ENCODE measurements at regions not wholly inside any gene's neighbourhood (a gene's known extent, or its start where the extent isn't known, plus 50 kb on each side); places are given as distances from the start of the nearest gene placed in this dataset.

DNA sequence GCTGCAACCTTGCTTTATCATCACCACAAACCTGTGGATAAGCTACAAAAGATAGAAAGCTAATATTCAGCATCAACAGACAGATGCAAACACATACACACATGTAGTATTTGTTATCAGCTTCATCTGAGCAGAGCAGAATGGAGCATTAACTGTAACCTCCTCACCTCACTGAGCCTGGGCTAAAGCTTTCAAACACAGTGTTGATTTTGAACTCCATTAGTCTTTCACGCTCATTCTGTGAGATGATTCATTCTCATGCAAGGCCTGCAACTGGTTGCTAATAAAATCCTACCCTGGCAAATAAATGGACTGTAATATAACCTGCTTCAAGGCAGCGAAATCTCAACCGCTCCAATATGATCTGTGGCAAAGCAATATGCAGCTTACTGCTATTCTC is 1360.6 kb upstream of the ACO1 start:
- H2BK5ac ChIP-seq (ENCODE audit: low read depth, low read length, poor library complexity, severe bottlenecking) = no peak overlapping the region
- H3K4me1 ChIP-seq (ENCODE audit: control insufficient read depth, insufficient read depth, low read length) = no peaks in the 10 kb centered on the region
- ATAC-seq (ENCODE audit: low read depth) (no peak), DNase-seq (no peak)
- H3K4me2 ChIP-seq (ENCODE audit: low read depth, low read length) = no peak overlapping the region
- no peak overlapping the region for H2AFZ ChIP-seq (replicated peaks; ENCODE audit: low read length, poor library complexity)
- ChIA-PET POLR2A (ENCODE audit: unreplicated experiment) (no interaction called here), CTCF (no interaction called here)
- H4K20me1 ChIP-seq (ENCODE audit: insufficient read depth, low read length) = no peaks in the 10 kb centered on the region
- no peak overlapping the region for H3K18ac ChIP-seq (ENCODE audit: low read depth, low read length)
- no peak overlapping the region for H4K91ac ChIP-seq (ENCODE audit: insufficient read depth, low read depth, low read length)
- 20% methylated on average over 1 of the region's 3 CpGs; no CpG with 5 or more reads in 1 of the 2 experiments for WGBS, 2 experiments (ENCODE audit: extremely low coverage in 2 of 2, insufficient read length in 1 of 2)
- no peak overlapping the region for H3K9ac ChIP-seq (ENCODE audit: low read depth, low read length)
- no peak overlapping the region for H4K5ac ChIP-seq (ENCODE audit: low read depth, low read length)
- no peak overlapping the region for H3K4me3 ChIP-seq (ENCODE audit: insufficient read depth, low read depth, low read length)
- H3K9me1 ChIP-seq (ENCODE audit: insufficient read depth, low read length) = no peaks in the 10 kb centered on the region
- dilution Hi-C loops (cut with HindIII; ENCODE audit: low sequenced_read_pairs, unreplicated experiment) = no loop called here
- BruUV-seq (replicated peaks) = no TSS peak
- H3K79me1 ChIP-seq (ENCODE audit: low read depth in 1 of 2, low read length in 2 of 2) = no peaks in the 10 kb centered on the region
- H4K8ac ChIP-seq (ENCODE audit: low read depth in 2 of 2, low read length in 2 of 2) = no peak overlapping the region
- no peak for TF ChIP-seq MAFK (IDR thresholded peaks at IDR 0.05; ENCODE audit: low read depth, low read length)
- no peak for TF ChIP-seq SMC3 (IDR thresholded peaks at IDR 0.05; ENCODE audit: low read depth, low read length)
- TF ChIP-seq RCOR1 (IDR thresholded peaks at IDR 0.05; ENCODE audit: insufficient replicate concordance, low read length) = no peak
- TF ChIP-seq, protein P1, sequence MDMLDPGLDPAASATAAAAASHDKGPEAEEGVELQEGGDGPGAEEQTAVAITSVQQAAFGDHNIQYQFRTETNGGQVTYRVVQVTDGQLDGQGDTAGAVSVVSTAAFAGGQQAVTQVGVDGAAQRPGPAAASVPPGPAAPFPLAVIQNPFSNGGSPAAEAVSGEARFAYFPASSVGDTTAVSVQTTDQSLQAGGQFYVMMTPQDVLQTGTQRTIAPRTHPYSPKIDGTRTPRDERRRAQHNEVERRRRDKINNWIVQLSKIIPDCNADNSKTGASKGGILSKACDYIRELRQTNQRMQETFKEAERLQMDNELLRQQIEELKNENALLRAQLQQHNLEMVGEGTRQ (IDR thresholded peaks at IDR 0.05; ENCODE audit: low read depth, low read length) = no peak
- TF ChIP-seq CHD1 (IDR thresholded peaks at IDR 0.05; ENCODE audit: low read depth, low read length) = no peak
- in situ Hi-C loops (cut with MboI; ENCODE audit: low sequenced_read_pairs) = no loop called here
- H2BK120ac ChIP-seq (ENCODE audit: low read depth, low read length) = no peak overlapping the region
- no peak overlapping the region for H2BK15ac ChIP-seq (ENCODE audit: low read depth, low read length)
- H2AK5ac ChIP-seq (ENCODE audit: low read depth, low read length) = no peak overlapping the region
- H3K36me3 ChIP-seq (ENCODE audit: control insufficient read depth, insufficient read depth, low read length) = no peaks in the 10 kb centered on the region
- no peak overlapping the region for H3K23ac ChIP-seq (ENCODE audit: low read depth, low read length)
- no peaks in the 10 kb centered on the region for H3K27me3 ChIP-seq (ENCODE audit: control insufficient read depth, insufficient read depth, low read length)
- no peak overlapping the region for H2AK9ac ChIP-seq (replicated peaks; ENCODE audit: low read depth, low read length, poor library complexity)
- H3K14ac ChIP-seq (replicated peaks; ENCODE audit: low read depth, low read length) = no peak overlapping the region
- no peaks in the 10 kb centered on the region for H3K9me3 ChIP-seq (ENCODE audit: control insufficient read depth, insufficient read depth, low read length)
- H3K4ac ChIP-seq (ENCODE audit: low read depth, low read length) = no peak overlapping the region
- intact Hi-C loops (cut with micrococcal nuclease) = no loop called here
- H3K56ac ChIP-seq (ENCODE audit: extremely low read depth, insufficient read depth, low read length) = no peak overlapping the region
- no peak overlapping the region for H3K27ac ChIP-seq (ENCODE audit: insufficient read depth, low read length)
- H2BK20ac ChIP-seq (ENCODE audit: low read depth, low read length) = no peak overlapping the region
